RWPE2 (cell line): ENCODE measurements at regions not wholly inside any gene's neighbourhood (a gene's known extent, or its start where the extent isn't known, plus 50 kb on each side); places are given as distances from the start of the nearest gene placed in this dataset.

Experiments
- ATAC-seq: fragments of 200-7000 bp; cut with Tn5 transposase; 3 replicates; pipeline ENCODE4 v1.9.1; 2021; ENCODE audit warnings: low read depth
- DNase-seq: peaks from one replicate; pipeline ENCODE4 v3.0.0-alpha.2; 2020; ENCODE audit warnings: low spot score
- H3K27ac ChIP-seq: fragments of 450-650 bp; 2 replicates; pipeline ENCODE4 v1.5.1; 2017; ENCODE audit warnings: mild to moderate bottlenecking; ENCODE audit not compliant: poor library complexity, severe bottlenecking
- H3K27me3 ChIP-seq: fragments of 250-450 bp; sonication (Bioruptor Pico); 2 replicates; pipeline ENCODE4 v1.5.1; 2021; ENCODE audit warnings: mild to moderate bottlenecking, moderate library complexity; ENCODE audit not compliant: insufficient read depth, poor library complexity, severe bottlenecking
- H3K36me3 ChIP-seq: fragments of 250-450 bp; sonication (Bioruptor Pico); 2 replicates; pipeline ENCODE4 v1.5.1; 2020; ENCODE audit warnings: low read depth, mild to moderate bottlenecking, moderate library complexity
- H3K4me1 ChIP-seq: fragments of 250-450 bp; sonication (Bioruptor Pico); 2 replicates; pipeline ENCODE4 v1.5.1; 2021; ENCODE audit warnings: mild to moderate bottlenecking, moderate library complexity; ENCODE audit not compliant: insufficient read depth, poor library complexity, severe bottlenecking
- H3K4me3 ChIP-seq: fragments of 250-450 bp; sonication (Bioruptor Pico); 2 replicates; pipeline ENCODE4 v1.5.1; 2021; ENCODE audit warnings: mild to moderate bottlenecking, moderate library complexity; ENCODE audit not compliant: severe bottlenecking
- H3K9me3 ChIP-seq: fragments of 250-450 bp; sonication (Bioruptor Pico); 2 replicates; pipeline ENCODE4 v1.5.1; 2021; ENCODE audit warnings: mild to moderate bottlenecking, moderate library complexity; ENCODE audit not compliant: severe bottlenecking
- TF ChIP-seq, protein P1 (sequence below): fragments of 450-650 bp; IDR thresholded peaks from one replicate; pipeline ENCODE4 v1.5.1; 2017; ENCODE audit warnings: mild to moderate bottlenecking, moderate library complexity; ENCODE audit not compliant: poor library complexity, severe bottlenecking

DNA sequence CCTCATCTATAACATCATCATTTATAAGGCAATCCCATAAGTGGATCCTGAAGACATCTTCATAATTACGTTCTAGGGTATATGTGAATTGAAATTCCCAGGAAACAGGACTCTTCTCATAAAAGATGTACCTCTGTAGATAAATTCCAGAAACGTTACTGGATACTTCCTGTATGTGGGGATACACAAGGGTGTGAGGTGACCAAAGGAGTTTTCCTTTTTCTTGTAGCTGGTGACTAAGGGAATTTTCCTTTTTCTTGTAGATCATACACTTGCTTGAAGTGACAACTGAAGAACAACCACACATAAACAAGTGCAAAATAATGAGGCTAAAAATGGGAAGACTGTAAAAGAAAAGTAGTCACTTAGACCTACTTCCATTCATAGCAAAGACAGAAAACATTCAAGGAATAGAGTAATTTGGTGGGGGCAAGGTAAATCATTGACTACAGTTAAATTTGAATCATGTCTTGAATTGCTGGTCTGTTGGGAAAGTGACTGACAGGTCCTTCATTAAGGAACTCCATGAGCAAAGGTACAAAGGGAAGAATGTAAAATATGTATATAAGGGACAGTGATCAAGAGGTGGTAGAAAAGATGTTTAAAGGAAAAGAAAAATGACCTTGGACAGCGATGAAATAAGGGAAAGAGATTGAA lies 53.2 kb upstream of the UBE2E3 start:
- Histone ChIP-seq H3K27ac (no peak overlapping the region), H3K4me1 (no peaks in the 10 kb centered on the region), H3K9me3 (no peaks in the 10 kb centered on the region), H3K4me3 (no peak overlapping the region), H3K27me3 (no peaks in the 10 kb centered on the region), H3K36me3 (no peaks in the 10 kb centered on the region)
- ATAC-seq (no peak), DNase-seq (no peak)
- TF ChIP-seq, protein P1, sequence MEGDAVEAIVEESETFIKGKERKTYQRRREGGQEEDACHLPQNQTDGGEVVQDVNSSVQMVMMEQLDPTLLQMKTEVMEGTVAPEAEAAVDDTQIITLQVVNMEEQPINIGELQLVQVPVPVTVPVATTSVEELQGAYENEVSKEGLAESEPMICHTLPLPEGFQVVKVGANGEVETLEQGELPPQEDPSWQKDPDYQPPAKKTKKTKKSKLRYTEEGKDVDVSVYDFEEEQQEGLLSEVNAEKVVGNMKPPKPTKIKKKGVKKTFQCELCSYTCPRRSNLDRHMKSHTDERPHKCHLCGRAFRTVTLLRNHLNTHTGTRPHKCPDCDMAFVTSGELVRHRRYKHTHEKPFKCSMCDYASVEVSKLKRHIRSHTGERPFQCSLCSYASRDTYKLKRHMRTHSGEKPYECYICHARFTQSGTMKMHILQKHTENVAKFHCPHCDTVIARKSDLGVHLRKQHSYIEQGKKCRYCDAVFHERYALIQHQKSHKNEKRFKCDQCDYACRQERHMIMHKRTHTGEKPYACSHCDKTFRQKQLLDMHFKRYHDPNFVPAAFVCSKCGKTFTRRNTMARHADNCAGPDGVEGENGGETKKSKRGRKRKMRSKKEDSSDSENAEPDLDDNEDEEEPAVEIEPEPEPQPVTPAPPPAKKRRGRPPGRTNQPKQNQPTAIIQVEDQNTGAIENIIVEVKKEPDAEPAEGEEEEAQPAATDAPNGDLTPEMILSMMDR: no peak

DNA sequence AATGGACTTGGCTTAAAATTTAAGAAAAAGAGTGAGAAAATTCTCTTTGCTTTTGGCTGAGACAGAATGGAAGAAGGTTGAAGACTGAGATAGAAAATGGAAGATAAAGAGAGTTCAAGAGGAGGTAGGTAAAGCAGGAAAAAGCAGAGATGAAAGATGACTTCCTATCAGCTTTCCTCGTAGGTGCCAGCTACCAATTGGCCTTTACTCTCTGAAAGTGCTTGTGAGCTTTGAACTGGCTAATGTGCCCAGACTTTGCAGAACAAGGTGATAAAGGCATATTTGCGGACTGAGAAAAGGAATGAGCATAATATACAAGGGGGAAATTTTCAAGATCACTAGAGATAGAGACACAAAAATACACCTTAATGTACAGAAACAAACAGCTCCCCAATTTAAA lies 54.7 kb upstream of the UBE2E3 start:
- H3K4me1 ChIP-seq: no peaks in the 10 kb centered on the region
- no peaks in the 10 kb centered on the region for H3K36me3 ChIP-seq
- no peak overlapping the region for H3K27ac ChIP-seq
- no peaks in the 10 kb centered on the region for H3K27me3 ChIP-seq
- no peaks in the 10 kb centered on the region for H3K9me3 ChIP-seq
- no peak for DNase-seq
- TF ChIP-seq, protein P1: no peak
- H3K4me3 ChIP-seq: no peak overlapping the region
- no peak for ATAC-seq

DNA sequence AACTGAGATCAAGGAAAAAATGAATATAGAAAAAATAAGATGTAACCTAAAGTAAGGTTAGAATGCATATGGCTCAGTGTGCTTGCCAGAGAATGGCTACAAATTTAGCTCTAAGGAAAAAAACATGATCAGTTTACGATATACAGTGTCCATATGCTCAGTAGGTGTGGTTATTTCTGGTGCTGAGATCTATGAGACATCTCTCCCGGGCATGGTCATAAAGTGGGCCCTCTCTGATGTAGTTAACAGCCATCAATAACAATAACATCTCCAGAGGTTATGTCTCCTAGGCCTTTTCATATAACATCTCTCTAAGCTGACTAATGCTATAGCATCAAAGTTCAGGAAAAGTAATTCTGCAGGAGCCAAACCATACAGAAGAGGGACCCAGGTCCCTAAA lies 56.3 kb upstream of the UBE2E3 start:
- no peaks in the 10 kb centered on the region for H3K36me3 ChIP-seq
- no peak for DNase-seq
- no peaks in the 10 kb centered on the region for H3K27me3 ChIP-seq
- ATAC-seq: no peak
- no peaks in the 10 kb centered on the region for H3K9me3 ChIP-seq
- H3K27ac ChIP-seq: no peak overlapping the region
- H3K4me3 ChIP-seq: no peak overlapping the region
- TF ChIP-seq, protein P1: no peak
- H3K4me1 ChIP-seq: no peaks in the 10 kb centered on the region

DNA sequence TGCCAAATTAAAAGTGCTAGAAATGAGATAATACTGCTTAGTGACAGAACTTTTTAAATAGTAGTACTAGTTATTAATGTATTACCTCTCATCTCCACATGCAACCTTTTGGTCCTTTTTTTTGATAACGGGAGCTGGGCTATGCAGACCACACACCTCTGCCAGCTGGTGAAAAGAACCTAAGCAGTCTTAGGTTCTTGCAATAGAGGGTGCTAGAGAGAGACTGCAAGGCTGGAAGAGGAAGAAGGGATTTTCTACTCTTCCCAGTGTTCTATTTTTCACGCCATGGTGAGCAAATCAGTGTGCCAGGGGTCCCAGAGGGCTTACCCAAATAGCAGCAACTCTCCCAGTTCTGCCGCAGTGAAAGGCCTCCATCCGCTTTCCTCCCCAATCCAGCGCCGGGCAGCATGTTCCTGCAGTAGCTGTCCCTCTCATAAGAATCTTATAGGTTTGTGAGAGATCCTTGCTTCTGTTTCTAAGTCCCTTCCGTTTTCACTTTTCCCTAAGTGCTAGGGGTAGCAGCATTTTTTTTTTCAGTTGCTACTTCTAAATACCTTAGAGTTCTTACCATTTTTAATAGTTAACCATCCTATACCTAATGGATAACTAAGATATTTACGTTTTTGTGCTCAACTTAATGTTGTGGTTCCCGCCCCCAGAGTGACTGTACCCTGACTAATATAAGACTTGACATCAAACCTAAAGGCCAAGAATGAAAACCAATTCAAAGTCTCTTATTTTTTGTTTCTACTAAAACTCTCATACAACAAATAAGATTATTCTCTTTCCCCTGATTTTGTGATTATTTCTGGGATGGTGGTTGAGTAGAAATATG lies 69.4 kb upstream of the UBE2E3 start:
- H3K27ac ChIP-seq: no peak overlapping the region
- ATAC-seq: no peak
- no peak overlapping the region for H3K4me3 ChIP-seq
- H3K27me3 ChIP-seq: no peaks in the 10 kb centered on the region
- no peaks in the 10 kb centered on the region for H3K4me1 ChIP-seq
- DNase-seq: no peak
- TF ChIP-seq, protein P1: no peak
- H3K9me3 ChIP-seq: no peaks in the 10 kb centered on the region
- no peaks in the 10 kb centered on the region for H3K36me3 ChIP-seq

DNA sequence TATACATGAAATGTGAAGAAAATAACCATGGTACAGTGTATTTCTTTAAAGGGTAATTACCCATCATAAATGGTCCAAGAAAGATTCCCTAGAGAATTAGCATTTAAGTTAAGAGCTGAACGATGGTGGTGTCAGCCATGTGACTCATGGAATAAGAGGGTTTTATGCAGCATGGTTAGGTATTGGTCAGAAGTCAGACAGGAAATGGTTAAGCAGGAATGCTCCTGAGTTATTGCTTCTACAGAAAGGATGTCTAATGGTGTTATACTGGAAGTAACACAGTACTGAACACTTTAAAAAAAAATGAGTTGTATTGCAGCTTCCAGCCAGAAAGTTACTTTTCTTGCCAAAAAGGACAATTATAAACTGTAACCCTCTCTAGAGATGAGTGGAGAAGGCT lies 72.7 kb upstream of the UBE2E3 start:
- ATAC-seq (peak; percentile 73; the same call in 1 of the 3 replicates), DNase-seq (no peak)
- Histone ChIP-seq H3K4me1 (no peaks in the 10 kb centered on the region), H3K9me3 (no peaks in the 10 kb centered on the region), H3K27me3 (no peaks in the 10 kb centered on the region), H3K27ac (no peak overlapping the region), H3K4me3 (no peak overlapping the region), H3K36me3 (no peaks in the 10 kb centered on the region)
- TF ChIP-seq, protein P1: no peak
